HepG2 (cell line): ENCODE measurements at regions not wholly inside any gene's neighbourhood (a gene's known extent, or its start where the extent isn't known, plus 50 kb on each side); places are given as distances from the start of the nearest gene placed in this dataset.

Experiments
- ATAC-seq: fragments of 200-7000 bp; cut with Tn5 transposase; 3 replicates; pipeline ENCODE4 v1.9.1; 2020; ENCODE audit warnings: mild to moderate bottlenecking, moderate library complexity
- BruUV-seq: library from RNA; stranded (reverse); fragments of 400-500 nt; replicated peaks from 2 replicates; lab custom pipeline; 2021; lab: Mats Ljungman, UMichigan
- CTCF ChIA-PET: fragments of 300-600 bp; formaldehyde crosslinking; extraction: SDS; loops from one replicate; lab custom pipeline; 2021; ENCODE audit warnings: low total read pairs, inconsistent platforms, low intra/inter-chr PET ratio; lab: Yijun Ruan, JAX
- POLR2A ChIA-PET: fragments of 350-600 bp; sonication (Branson Sonifier 250); formaldehyde crosslinking; loops from one replicate; lab custom pipeline; 2020; ENCODE audit warnings: antibody characterized with exemption, inconsistent platforms; lab: Yijun Ruan, JAX
- DNase-seq: peaks from one replicate; pipeline ENCODE4 v3.0.0-alpha.2; 2015; ENCODE audit warnings: low spot score
- FAIRE-seq: peaks from 3 replicates; lab custom pipeline; 2011; peaks lifted over from hg19 to GRCh38; lab: Jason Lieb, UNC
- H2AFZ ChIP-seq: one replicate; pipeline ENCODE4 v1.6.1; 2011; ENCODE audit warnings: low read length, inconsistent platforms
- H3K27ac ChIP-seq: fragments of 300-600 bp; 3 replicates; pipeline ENCODE4 v1.8.0; 2011; ENCODE audit warnings: mixed run types, mild to moderate bottlenecking, mixed read lengths, low read length, inconsistent platforms; ENCODE audit not compliant: insufficient read depth; ENCODE audit errors: extremely low read length
- H3K27me3 ChIP-seq, 2 experiments: fragments of 200-600 bp in 1 of 2; 2 replicates in 1 of 2; 3 replicates in 1 of 2; pipeline versions ENCODE4 v1.6.0 to v1.8.0; 2011; ENCODE audit warnings: low read length in 2 of 2, mild to moderate bottlenecking in 2 of 2, moderate library complexity in 2 of 2, inconsistent platforms in 1 of 2; ENCODE audit not compliant: insufficient read depth in 2 of 2, control insufficient read depth in 1 of 2
- H3K36me3 ChIP-seq, 2 experiments: fragments of 200-600 bp in 1 of 2; replicated peaks in 1 of 2; 2 replicates in 1 of 2; 3 replicates in 1 of 2; pipeline versions ENCODE4 v1.5.1 to v1.8.0; 2011; ENCODE audit warnings: low read length in 2 of 2, inconsistent platforms in 1 of 2; ENCODE audit not compliant: insufficient read depth in 2 of 2, control insufficient read depth in 1 of 2
- H3K4me1 ChIP-seq: 2 replicates; pipeline ENCODE4 v1.5.1; 2012; ENCODE audit warnings: low read length, inconsistent platforms; ENCODE audit not compliant: insufficient read depth
- H3K4me2 ChIP-seq: 2 replicates; pipeline ENCODE4 v1.6.0; 2011; ENCODE audit warnings: low read depth, low read length, inconsistent platforms
- H3K4me3 ChIP-seq, 3 experiments: fragments of 200-600 bp in 1 of 3; sonication (generic), shearing (Covaris generic) in 1 of 3; replicated peaks in 1 of 3; 2 replicates each; pipeline ENCODE4 v1.5.1; 2011 to 2016; ENCODE audit warnings: low read length in 3 of 3, inconsistent platforms in 2 of 3, low read depth in 2 of 3, mild to moderate bottlenecking in 2 of 3, control low read depth in 1 of 3, mixed read lengths in 1 of 3; ENCODE audit not compliant: insufficient read depth in 1 of 3
- H3K79me2 ChIP-seq: one replicate; pipeline ENCODE4 v1.6.1; 2011; ENCODE audit warnings: low read length, inconsistent platforms; ENCODE audit not compliant: insufficient read depth
- H3K9ac ChIP-seq: 2 replicates; pipeline ENCODE4 v1.6.0; 2011; ENCODE audit warnings: mild to moderate bottlenecking, low read depth, low read length, inconsistent platforms; ENCODE audit not compliant: insufficient read depth
- H3K9me3 ChIP-seq: 2 replicates; pipeline ENCODE4 v1.5.1; 2012; ENCODE audit warnings: mild to moderate bottlenecking, low read length
- H4K20me1 ChIP-seq: 2 replicates; pipeline ENCODE4 v1.6.0; 2011; ENCODE audit warnings: inconsistent platforms, mild to moderate bottlenecking, low read length, moderate library complexity; ENCODE audit not compliant: insufficient read depth
- CREM ChIP-seq, 2 experiments: sonication (generic) in 1 of 2; formaldehyde crosslinking in 1 of 2; IDR thresholded peaks; 2 replicates each; pipeline versions ENCODE4 v1.4.0 to v1.6.1; 2016 to 2020; ENCODE audit warnings: antibody characterized with exemption in 1 of 2, mild to moderate bottlenecking in 1 of 2, missing genetic modification reagents in 1 of 2
- DR1 ChIP-seq: sonication (generic); formaldehyde crosslinking; IDR thresholded peaks from 2 replicates; pipeline ENCODE4 v1.8.0; 2021; ENCODE audit warnings: mild to moderate bottlenecking, missing genetic modification reagents, inconsistent platforms
- IKZF4 ChIP-seq: sonication (generic); formaldehyde crosslinking; IDR thresholded peaks from 2 replicates; pipeline ENCODE4 v1.5.1; 2020; ENCODE audit warnings: borderline replicate concordance, mild to moderate bottlenecking, low read depth, missing genetic modification reagents; ENCODE audit errors: not compliant biosample characterization
- IRF2 ChIP-seq: IDR thresholded peaks from 2 replicates; pipeline ENCODE4 v1.6.1; 2018; ENCODE audit warnings: missing genetic modification reagents, missing compliant biosample characterization
- KLF11 ChIP-seq: IDR thresholded peaks from 2 replicates; pipeline ENCODE4 v1.6.1; 2016; ENCODE audit warnings: missing compliant biosample characterization
- MTERF4 ChIP-seq: sonication (generic); formaldehyde crosslinking; IDR thresholded peaks from 2 replicates; pipeline ENCODE4 v1.8.0; 2023; ENCODE audit warnings: mild to moderate bottlenecking, missing genetic modification reagents
- NR2F2 ChIP-seq: IDR thresholded peaks from 2 replicates; pipeline ENCODE4 v1.6.1; 2012; ENCODE audit warnings: low read depth, inconsistent platforms, borderline replicate concordance
- PHF20 ChIP-seq: sonication (generic); formaldehyde crosslinking; IDR thresholded peaks from 2 replicates; pipeline ENCODE4 v1.5.0; 2020; ENCODE audit warnings: mild to moderate bottlenecking, missing genetic modification reagents
- PRDM10 ChIP-seq: sonication (generic); formaldehyde crosslinking; IDR thresholded peaks from 2 replicates; pipeline ENCODE4 v1.4.0; 2020; ENCODE audit warnings: low read depth, missing genetic modification reagents
- WGBS: methylation state at CpG from one replicate; pipeline ENCODE4 v1.1.6; 2017; ENCODE audit warnings: low lambda C conversion rate; 5-methylcytosine and 5-hydroxymethylcytosine counted together
- in situ Hi-C: cut with HindIII; loops from 2 replicates; pipeline ENCODE4 v1.10.0; 2017; ENCODE audit warnings: low pct_unique_long_range_greater_than_20kb; ENCODE audit not compliant: extremely low pct_ligation_motif_present
- intact Hi-C: fragments of 100-400 bp; cut with micrococcal nuclease; formaldehyde crosslinking; loops from one replicate; pipeline ENCODE4 v1.10.0; 2022; ENCODE audit not compliant: unreplicated experiment
- TF ChIP-seq, protein P1 (sequence below): sonication (generic); formaldehyde crosslinking; IDR thresholded peaks from 2 replicates; pipeline ENCODE4 v1.4.0; 2020; ENCODE audit warnings: missing genetic modification reagents

DNA sequence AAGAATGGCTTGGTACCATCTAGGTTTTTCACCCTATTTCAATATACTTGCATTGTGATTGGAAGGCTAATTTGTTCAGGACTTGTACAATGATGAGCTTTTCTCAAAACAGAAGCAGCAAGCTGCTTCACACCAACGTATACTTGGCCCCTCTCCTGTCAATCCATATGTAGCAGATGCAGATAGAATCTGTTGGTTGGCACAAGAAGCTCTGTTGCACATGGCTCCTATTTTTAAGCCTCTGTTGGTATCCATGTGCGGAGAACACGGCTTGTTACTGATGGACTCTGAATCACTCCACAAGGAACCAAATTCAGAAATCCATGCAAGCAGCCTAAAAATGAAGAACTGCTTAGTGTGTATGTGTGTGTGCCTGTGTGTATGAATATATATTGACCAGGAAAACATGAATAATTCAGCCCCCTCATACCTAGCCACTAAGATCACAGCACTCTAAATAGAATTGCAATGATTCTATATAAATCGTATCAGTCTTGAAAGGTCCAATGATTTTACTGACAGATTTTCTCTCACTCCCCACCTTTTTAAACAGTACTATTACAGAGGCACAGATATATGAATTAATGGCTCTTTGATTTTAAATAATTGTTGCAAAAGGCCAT lies 258.4 kb upstream of the DPYD start:
- H3K4me3 ChIP-seq = no peak overlapping the region
- DNase-seq (no peak), ATAC-seq (no peak), FAIRE-seq (no peak)
- no peaks in the 10 kb centered on the region for H3K9me3 ChIP-seq
- no peaks in the 10 kb centered on the region for H4K20me1 ChIP-seq
- no peaks in the 10 kb centered on the region for H3K79me2 ChIP-seq
- H3K9ac ChIP-seq = no peak overlapping the region
- CTCF ChIA-PET = no interaction called here
- no TSS peak for BruUV-seq
- WGBS = 45% methylated on average over 4 of the region's 4 CpGs
- in situ Hi-C loops (no loop called here), intact Hi-C loops (no loop called here)
- H3K4me2 ChIP-seq = no peak overlapping the region
- no peaks in the 10 kb centered on the region for H3K4me1 ChIP-seq
- POLR2A ChIA-PET = no interaction called here
- H3K27me3 ChIP-seq = no peaks in the 10 kb centered on the region
- H3K36me3 ChIP-seq = no peaks in the 10 kb centered on the region
- H3K27ac ChIP-seq = no peak overlapping the region
- H2AFZ ChIP-seq = no peak overlapping the region
- TF ChIP-seq MTERF4 (CRISPR knock-in tag) = no peak
- TF ChIP-seq IRF2 = no peak
- no peak for TF ChIP-seq PRDM10
- TF ChIP-seq KLF11 (CRISPR knock-in tag) = no peak
- TF ChIP-seq DR1 (CRISPR knock-in tag) = no peak
- no peak for TF ChIP-seq NR2F2
- no peak for TF ChIP-seq CREM (IDR thresholded peaks at IDR 0.05)
- TF ChIP-seq CREM (CRISPR knock-in tag; IDR thresholded peaks at IDR 0.05) = no peak
- TF ChIP-seq IKZF4 = no peak
- no peak for TF ChIP-seq PHF20
- TF ChIP-seq, protein P1, sequence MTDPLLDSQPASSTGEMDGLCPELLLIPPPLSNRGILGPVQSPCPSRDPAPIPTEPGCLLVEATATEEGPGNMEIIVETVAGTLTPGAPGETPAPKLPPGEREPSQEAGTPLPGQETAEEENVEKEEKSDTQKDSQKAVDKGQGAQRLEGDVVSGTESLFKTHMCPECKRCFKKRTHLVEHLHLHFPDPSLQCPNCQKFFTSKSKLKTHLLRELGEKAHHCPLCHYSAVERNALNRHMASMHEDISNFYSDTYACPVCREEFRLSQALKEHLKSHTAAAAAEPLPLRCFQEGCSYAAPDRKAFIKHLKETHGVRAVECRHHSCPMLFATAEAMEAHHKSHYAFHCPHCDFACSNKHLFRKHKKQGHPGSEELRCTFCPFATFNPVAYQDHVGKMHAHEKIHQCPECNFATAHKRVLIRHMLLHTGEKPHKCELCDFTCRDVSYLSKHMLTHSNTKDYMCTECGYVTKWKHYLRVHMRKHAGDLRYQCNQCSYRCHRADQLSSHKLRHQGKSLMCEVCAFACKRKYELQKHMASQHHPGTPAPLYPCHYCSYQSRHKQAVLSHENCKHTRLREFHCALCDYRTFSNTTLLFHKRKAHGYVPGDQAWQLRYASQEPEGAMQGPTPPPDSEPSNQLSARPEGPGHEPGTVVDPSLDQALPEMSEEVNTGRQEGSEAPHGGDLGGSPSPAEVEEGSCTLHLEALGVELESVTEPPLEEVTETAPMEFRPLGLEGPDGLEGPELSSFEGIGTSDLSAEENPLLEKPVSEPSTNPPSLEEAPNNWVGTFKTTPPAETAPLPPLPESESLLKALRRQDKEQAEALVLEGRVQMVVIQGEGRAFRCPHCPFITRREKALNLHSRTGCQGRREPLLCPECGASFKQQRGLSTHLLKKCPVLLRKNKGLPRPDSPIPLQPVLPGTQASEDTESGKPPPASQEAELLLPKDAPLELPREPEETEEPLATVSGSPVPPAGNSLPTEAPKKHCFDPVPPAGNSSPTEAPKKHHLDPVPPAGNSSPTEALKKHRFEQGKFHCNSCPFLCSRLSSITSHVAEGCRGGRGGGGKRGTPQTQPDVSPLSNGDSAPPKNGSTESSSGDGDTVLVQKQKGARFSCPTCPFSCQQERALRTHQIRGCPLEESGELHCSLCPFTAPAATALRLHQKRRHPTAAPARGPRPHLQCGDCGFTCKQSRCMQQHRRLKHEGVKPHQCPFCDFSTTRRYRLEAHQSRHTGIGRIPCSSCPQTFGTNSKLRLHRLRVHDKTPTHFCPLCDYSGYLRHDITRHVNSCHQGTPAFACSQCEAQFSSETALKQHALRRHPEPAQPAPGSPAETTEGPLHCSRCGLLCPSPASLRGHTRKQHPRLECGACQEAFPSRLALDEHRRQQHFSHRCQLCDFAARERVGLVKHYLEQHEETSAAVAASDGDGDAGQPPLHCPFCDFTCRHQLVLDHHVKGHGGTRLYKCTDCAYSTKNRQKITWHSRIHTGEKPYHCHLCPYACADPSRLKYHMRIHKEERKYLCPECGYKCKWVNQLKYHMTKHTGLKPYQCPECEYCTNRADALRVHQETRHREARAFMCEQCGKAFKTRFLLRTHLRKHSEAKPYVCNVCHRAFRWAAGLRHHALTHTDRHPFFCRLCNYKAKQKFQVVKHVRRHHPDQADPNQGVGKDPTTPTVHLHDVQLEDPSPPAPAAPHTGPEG (CRISPR knock-in tag) = no peak
